ENCODE measurements at regions not wholly inside any gene's neighbourhood (a gene's known extent, or its start where the extent isn't known, plus 50 kb on each side); places are given as distances from the start of the nearest gene placed in this dataset.

DNA sequence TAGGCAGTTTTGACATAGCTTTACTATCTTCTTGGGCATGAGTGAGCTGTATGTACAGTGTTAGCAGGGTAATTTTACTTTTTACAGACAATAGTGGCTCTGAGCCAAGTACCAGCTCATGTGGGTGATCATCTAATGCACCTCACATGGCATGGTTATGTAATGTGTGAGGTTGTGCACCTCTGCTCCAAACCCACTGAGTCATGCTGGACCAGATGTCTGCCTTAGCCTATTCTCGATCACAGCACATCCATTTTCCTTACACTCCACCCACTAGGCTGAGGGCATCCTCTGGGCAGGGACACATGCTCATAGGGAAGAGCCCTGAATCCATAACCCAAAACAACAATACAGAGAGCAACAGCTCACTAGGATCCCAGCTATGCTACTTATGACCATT is 71.6 kb upstream of the FBXL4 start:
- no peak overlapping the region for H3K14ac ChIP-seq (ENCODE audit: insufficient read depth, low read length)
- Mint-ChIP-seq H3K4me1 (no peaks in the 10 kb centered on the region), H3K9me3 (no peaks in the 10 kb centered on the region), H3K4me3 (no peak overlapping the region), H3K36me3 (ENCODE audit: insufficient read depth in 1 of 3, low read depth in 3 of 3) (no peaks in the 10 kb centered on the region; a peak in 1 of 7 replicates), H3K27me3 (ENCODE audit: low read depth) (no peaks in the 10 kb centered on the region), H3K27ac (no peak overlapping the region; a peak in 1 of 7 replicates)
- no peak overlapping the region for H2BK5ac ChIP-seq (ENCODE audit: insufficient read length, low read length)
- H4K20me1 ChIP-seq (ENCODE audit: control insufficient read depth, insufficient read depth, insufficient read length), result no peaks in the 10 kb centered on the region
- H2BK15ac ChIP-seq (ENCODE audit: low read depth, low read length), result no peak overlapping the region
- no peak overlapping the region for H3K56ac ChIP-seq (ENCODE audit: insufficient read length, low read depth, low read length)
- no peaks in the 10 kb centered on the region for H3K79me2 ChIP-seq (ENCODE audit: insufficient read depth, low read length)
- H4K5ac ChIP-seq (ENCODE audit: insufficient read length, low read depth, low read length), result no peak overlapping the region
- no peak overlapping the region for H3K4me2 ChIP-seq (ENCODE audit: insufficient read depth, insufficient read length, low read length)
- H3K23ac ChIP-seq (ENCODE audit: insufficient read length, low read depth, low read length), result no peak overlapping the region
- no peaks in the 10 kb centered on the region for H3K9me3 ChIP-seq (ENCODE audit: control insufficient read depth, low read depth, low read length)
- H3T11ph ChIP-seq (ENCODE audit: low read length), result no peak overlapping the region
- H3K18ac ChIP-seq (ENCODE audit: insufficient read length, low read depth, low read length), result no peak overlapping the region
- TF ChIP-seq, protein P1, sequence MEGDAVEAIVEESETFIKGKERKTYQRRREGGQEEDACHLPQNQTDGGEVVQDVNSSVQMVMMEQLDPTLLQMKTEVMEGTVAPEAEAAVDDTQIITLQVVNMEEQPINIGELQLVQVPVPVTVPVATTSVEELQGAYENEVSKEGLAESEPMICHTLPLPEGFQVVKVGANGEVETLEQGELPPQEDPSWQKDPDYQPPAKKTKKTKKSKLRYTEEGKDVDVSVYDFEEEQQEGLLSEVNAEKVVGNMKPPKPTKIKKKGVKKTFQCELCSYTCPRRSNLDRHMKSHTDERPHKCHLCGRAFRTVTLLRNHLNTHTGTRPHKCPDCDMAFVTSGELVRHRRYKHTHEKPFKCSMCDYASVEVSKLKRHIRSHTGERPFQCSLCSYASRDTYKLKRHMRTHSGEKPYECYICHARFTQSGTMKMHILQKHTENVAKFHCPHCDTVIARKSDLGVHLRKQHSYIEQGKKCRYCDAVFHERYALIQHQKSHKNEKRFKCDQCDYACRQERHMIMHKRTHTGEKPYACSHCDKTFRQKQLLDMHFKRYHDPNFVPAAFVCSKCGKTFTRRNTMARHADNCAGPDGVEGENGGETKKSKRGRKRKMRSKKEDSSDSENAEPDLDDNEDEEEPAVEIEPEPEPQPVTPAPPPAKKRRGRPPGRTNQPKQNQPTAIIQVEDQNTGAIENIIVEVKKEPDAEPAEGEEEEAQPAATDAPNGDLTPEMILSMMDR (conservative IDR thresholded peaks at IDR 0.05), result no peak
- H2AFZ ChIP-seq (ENCODE audit: low read length), result no peak overlapping the region
- no peaks in the 10 kb centered on the region for H3K4me1 ChIP-seq (ENCODE audit: insufficient read depth, low read length)
- no peak for DNase-seq
- no peak overlapping the region for H2BK120ac ChIP-seq (ENCODE audit: low read depth, low read length, poor library complexity, severe bottlenecking)
- no CpG with 5 or more reads among the region's 1 CpG for WGBS (ENCODE audit: extremely low coverage, insufficient read length, low lambda C conversion rate)
- H3K27ac ChIP-seq (ENCODE audit: insufficient read length, low read depth, low read length), result no peak overlapping the region
- H3K23me2 ChIP-seq (ENCODE audit: insufficient read length, low read depth, low read length, poor library complexity, severe bottlenecking), result no peaks in the 10 kb centered on the region
- H4K8ac ChIP-seq (replicated peaks; ENCODE audit: insufficient read length, low read depth, low read length), result no peak overlapping the region
- H2BK12ac ChIP-seq (ENCODE audit: insufficient read length, low read depth, low read length), result no peak overlapping the region
- H3K9ac ChIP-seq (ENCODE audit: extremely low read depth, insufficient read length, low read length), result no peak overlapping the region
- H4K91ac ChIP-seq (ENCODE audit: insufficient read length, low read depth, low read length), result no peak overlapping the region
- no peaks in the 10 kb centered on the region for H3K27me3 ChIP-seq (ENCODE audit: insufficient read depth, low read length)
- no peaks in the 10 kb centered on the region for H3K79me1 ChIP-seq (ENCODE audit: insufficient read depth, low read depth, low read length, poor library complexity, severe bottlenecking)
- no peak overlapping the region for H2AK5ac ChIP-seq (ENCODE audit: insufficient read length, low read length)
- H2BK20ac ChIP-seq (ENCODE audit: low read depth, low read length, poor library complexity, severe bottlenecking), result no peak overlapping the region
- no peak overlapping the region for H3K4ac ChIP-seq (ENCODE audit: low read depth, low read length)
